Esophagus muscularis mucosa (tissue), 4 donors: ENCODE measurements at regions not wholly inside any gene's neighbourhood (a gene's known extent, or its start where the extent isn't known, plus 50 kb on each side); places are given as distances from the start of the nearest gene placed in this dataset.
"Not testable (repeated sequence)": the region's sequence is repeated elsewhere in the genome, so short reads cannot be mapped to it uniquely, and the experiment has no call there.

ENCODE experiments used
- DNase-seq: peaks from one replicate; pipeline ENCODE4 v3.0.0-alpha.2; 2017; ENCODE audit errors: extremely low spot score
- H3K27ac ChIP-seq, 4 donors: fragments of 200-600 bp; sonication (generic); replicated peaks in 1 of 4; 1 replicate in 3 of 4; 2 replicates in 1 of 4; pipeline ENCODE4 v1.5.1; 2016 to 2019; ENCODE audit warnings: mild to moderate bottlenecking in 1 of 4
- H3K27me3 ChIP-seq, 4 donors: fragments of 200-600 bp; sonication (generic); one replicate each; pipeline versions ENCODE4 v1.5.1 to v1.6.0; 2016 to 2019
- H3K36me3 ChIP-seq, 4 donors: fragments of 200-600 bp; sonication (generic); one replicate each; pipeline ENCODE4 v1.5.1; 2016 to 2019
- H3K4me1 ChIP-seq, 4 donors: fragments of 200-600 bp; sonication (generic); one replicate each; pipeline ENCODE4 v1.5.1; 2016 to 2019
- H3K4me3 ChIP-seq, 4 donors: fragments of 200-600 bp; sonication (generic); 1 replicate in 2 of 4; 2 replicates in 2 of 4; pipeline ENCODE4 v1.5.1; 2016 to 2019; ENCODE audit warnings: mild to moderate bottlenecking in 4 of 4, moderate library complexity in 1 of 4
- H3K9me3 ChIP-seq, 4 donors: fragments of 200-600 bp; sonication (generic); 1 replicate in 3 of 4; 2 replicates in 1 of 4; pipeline ENCODE4 v1.5.1; 2016 to 2019
- EP300 ChIP-seq: sonication (generic); formaldehyde crosslinking; IDR thresholded peaks from one replicate; pipeline ENCODE4 v1.6.1; 2017; ENCODE audit warnings: antibody characterized with exemption
- POLR2A ChIP-seq: fragments of 450-650 bp; IDR thresholded peaks from one replicate; pipeline ENCODE4 v1.6.1; 2017; ENCODE audit warnings: antibody characterized with exemption, moderate library complexity, mild to moderate bottlenecking, low read depth
- POLR2AphosphoS5 ChIP-seq, 2 donors: sonication (generic); formaldehyde crosslinking; IDR thresholded peaks; one replicate each; pipeline ENCODE4 v1.6.1; 2017; ENCODE audit warnings: antibody characterized with exemption in 2 of 2
- WGBS: methylation state at CpG from one replicate; pipeline ENCODE4 v1.1.5; 2018; 5-methylcytosine and 5-hydroxymethylcytosine counted together
- intact Hi-C: fragments of 100-400 bp; cut with DNase I; formaldehyde crosslinking; loops from one replicate; pipeline ENCODE4 v1.15.1; 2023
- TF ChIP-seq, protein P1 (sequence below), 3 experiments: fragments of 200-600 bp in 2 of 3; fragments of 450-650 bp in 1 of 3; sonication (generic) in 2 of 3; IDR thresholded peaks; one replicate each; pipeline ENCODE4 v1.5.1; 2017 to 2019; ENCODE audit warnings: antibody characterized with exemption in 3 of 3, mild to moderate bottlenecking in 2 of 3, moderate library complexity in 1 of 3

DNA sequence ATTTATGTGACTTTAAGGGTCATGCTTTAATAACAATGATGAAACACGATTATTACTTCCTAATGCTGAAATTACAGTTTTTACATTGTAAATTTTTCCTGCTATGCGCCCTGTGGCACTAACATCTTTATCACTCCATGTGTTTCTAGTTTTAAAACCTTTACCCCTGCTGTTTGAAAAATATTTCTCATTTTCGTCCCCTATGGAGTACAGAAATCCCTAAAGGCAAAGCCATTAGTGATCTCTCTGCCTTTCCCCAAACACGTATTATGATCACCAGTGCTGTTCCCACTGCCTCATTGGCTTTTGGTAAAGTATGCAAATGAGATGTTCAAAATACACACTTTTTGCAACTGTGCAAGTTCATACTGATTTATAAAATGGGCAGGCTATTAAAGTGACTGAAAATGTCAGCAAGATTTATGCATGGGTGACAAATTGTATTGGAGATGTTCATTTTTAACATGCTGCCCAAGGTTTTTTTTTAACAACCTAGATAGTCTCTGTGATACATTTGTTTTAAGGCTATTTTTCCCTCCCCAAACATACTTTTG, 1468.2 kb upstream of the ACVR2A start:
- Histone ChIP-seq H3K9me3 (no peaks in the 10 kb centered on the region), H3K36me3 (no peaks in the 10 kb centered on the region), H3K27me3 (no peaks in the 10 kb centered on the region), H3K4me3 (no peak overlapping the region), H3K4me1 (no peaks in the 10 kb centered on the region), H3K27ac (no peak overlapping the region)
- intact Hi-C loops: no loop called here
- TF ChIP-seq EP300 (no peak), POLR2A (no peak), POLR2AphosphoS5 (IDR thresholded peaks at IDR 0.05) (no peak)
- TF ChIP-seq, protein P1, sequence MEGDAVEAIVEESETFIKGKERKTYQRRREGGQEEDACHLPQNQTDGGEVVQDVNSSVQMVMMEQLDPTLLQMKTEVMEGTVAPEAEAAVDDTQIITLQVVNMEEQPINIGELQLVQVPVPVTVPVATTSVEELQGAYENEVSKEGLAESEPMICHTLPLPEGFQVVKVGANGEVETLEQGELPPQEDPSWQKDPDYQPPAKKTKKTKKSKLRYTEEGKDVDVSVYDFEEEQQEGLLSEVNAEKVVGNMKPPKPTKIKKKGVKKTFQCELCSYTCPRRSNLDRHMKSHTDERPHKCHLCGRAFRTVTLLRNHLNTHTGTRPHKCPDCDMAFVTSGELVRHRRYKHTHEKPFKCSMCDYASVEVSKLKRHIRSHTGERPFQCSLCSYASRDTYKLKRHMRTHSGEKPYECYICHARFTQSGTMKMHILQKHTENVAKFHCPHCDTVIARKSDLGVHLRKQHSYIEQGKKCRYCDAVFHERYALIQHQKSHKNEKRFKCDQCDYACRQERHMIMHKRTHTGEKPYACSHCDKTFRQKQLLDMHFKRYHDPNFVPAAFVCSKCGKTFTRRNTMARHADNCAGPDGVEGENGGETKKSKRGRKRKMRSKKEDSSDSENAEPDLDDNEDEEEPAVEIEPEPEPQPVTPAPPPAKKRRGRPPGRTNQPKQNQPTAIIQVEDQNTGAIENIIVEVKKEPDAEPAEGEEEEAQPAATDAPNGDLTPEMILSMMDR (IDR thresholded peaks at IDR 0.05): no peak
- 77% methylated on average over 4 of the region's 4 CpGs for WGBS
- no peak for DNase-seq

DNA sequence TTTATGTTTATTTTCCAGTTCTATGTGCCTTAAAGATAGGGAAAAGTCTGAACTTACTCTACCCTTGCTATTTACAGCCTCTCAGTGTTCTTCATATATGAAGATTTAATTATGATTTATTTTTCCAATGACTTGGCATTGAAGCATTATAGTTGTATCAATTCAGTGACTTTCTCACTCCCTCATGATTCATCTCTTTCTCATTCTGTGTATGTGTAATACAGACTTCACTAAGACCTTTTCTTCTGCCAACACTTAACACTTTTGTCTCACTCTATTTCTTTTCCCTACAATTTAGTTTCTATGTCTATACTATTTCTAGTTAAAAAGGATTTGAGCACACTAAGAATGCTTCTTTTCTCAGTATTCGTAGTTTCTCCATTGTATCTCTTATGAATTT, 1470.3 kb upstream of the ACVR2A start:
- Histone ChIP-seq H3K36me3 (no peaks in the 10 kb centered on the region), H3K27me3 (no peaks in the 10 kb centered on the region), H3K27ac (no peak overlapping the region), H3K4me3 (no peak overlapping the region), H3K9me3 (no peaks in the 10 kb centered on the region), H3K4me1 (no peaks in the 10 kb centered on the region)
- 89% methylated on average over 1 of the region's 1 CpG for WGBS
- DNase-seq: no peak
- intact Hi-C loops: no loop called here
- no peak for TF ChIP-seq POLR2A
- TF ChIP-seq POLR2AphosphoS5 (IDR thresholded peaks at IDR 0.05): no peak
- TF ChIP-seq, protein P1 (IDR thresholded peaks at IDR 0.05): no peak
- TF ChIP-seq EP300: no peak

DNA sequence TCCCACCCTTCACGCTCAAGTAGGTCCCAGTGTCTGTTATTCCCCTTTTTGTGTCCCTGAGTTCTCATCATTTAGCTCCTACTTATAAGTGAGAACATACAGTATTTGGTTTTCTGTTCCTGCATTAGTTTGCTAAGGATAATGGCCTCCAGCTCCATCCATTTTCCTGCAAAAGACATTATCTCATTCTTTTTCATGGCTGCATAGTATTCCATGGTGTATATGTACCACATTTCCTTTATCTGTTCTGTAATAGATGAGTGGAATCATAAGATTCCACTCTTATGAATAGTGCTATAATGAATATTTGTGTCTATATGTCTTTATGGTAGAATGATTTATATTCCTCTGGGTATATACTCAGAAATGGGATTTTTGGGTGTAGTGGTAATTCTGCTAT, 1473.5 kb upstream of the ACVR2A start:
- H3K27ac ChIP-seq, DNase-seq, H3K4me1 ChIP-seq, H3K9me3 ChIP-seq, H3K27me3 ChIP-seq, H3K4me3 ChIP-seq, intact Hi-C loops, H3K36me3 ChIP-seq: not testable (repeated sequence)
- 88% methylated on average over 1 of the region's 1 CpG for WGBS

DNA sequence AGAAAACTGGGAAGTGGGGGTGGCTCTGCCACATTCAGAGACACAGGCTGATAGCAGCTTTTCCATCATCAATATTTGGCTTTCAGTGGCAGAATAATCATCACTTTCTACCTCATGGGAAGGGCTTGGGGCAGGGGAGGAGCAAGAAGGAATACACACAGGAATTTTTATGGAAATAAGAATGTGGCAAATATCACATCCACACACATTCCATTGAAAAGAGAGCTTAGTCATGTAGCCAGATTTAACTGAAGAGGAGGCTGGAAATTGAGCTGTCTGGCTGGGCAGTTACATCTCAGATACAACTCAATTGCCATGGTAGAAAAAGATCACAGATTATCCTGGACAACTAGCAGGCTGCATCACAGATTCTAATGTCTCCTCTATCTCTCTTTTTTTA, 1474.0 kb upstream of the ACVR2A start:
- intact Hi-C loops: no loop called here
- H3K9me3 ChIP-seq: no peaks in the 10 kb centered on the region
- TF ChIP-seq EP300: no peak
- TF ChIP-seq, protein P1 (IDR thresholded peaks at IDR 0.05): no peak
- TF ChIP-seq POLR2AphosphoS5 (IDR thresholded peaks at IDR 0.05): no peak
- no peak for TF ChIP-seq POLR2A
- H3K27me3 ChIP-seq: no peaks in the 10 kb centered on the region
- H3K36me3 ChIP-seq: no peaks in the 10 kb centered on the region
- no peak for DNase-seq
- no peak overlapping the region for H3K4me3 ChIP-seq
- H3K27ac ChIP-seq: no peak overlapping the region
- H3K4me1 ChIP-seq: peaks cover 0 to 4% (median 0%) of the 10 kb centered on the region in 4 donors

DNA sequence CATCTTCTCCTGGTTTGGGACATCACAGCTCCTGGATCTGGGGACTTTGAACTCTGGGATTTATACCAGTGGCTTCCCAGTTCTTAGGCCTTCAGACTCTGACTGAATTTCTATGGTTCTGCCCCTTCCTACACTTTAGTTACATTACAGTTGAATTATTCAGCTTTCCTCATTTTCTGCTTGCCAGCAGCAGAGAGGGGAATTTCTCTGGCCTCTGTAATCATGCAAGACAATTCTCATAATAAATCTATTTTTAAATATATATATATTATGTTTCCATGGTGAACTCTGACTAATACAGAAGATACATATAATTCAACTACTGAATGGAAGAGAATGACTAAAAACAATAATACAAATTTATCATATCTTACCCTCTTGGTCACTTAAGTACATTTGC, 1478.6 kb upstream of the ACVR2A start:
- no peak overlapping the region for H3K4me3 ChIP-seq
- TF ChIP-seq POLR2AphosphoS5 (IDR thresholded peaks at IDR 0.05) (no peak), EP300 (no peak), POLR2A (no peak)
- TF ChIP-seq, protein P1 (IDR thresholded peaks at IDR 0.05): no peak
- H3K27me3 ChIP-seq: no peaks in the 10 kb centered on the region
- peaks cover 0 to 4% (median 0%) of the 10 kb centered on the region in 4 donors for H3K4me1 ChIP-seq
- no peak overlapping the region for H3K27ac ChIP-seq
- H3K9me3 ChIP-seq: no peaks in the 10 kb centered on the region
- no peaks in the 10 kb centered on the region for H3K36me3 ChIP-seq
- DNase-seq: no peak
- intact Hi-C loops: no loop called here
